Testis (tissue), 2 donors: ENCODE measurements at regions not wholly inside any gene's neighbourhood (a gene's known extent, or its start where the extent isn't known, plus 50 kb on each side); places are given as distances from the start of the nearest gene placed in this dataset.

Experiments
- DNase-seq: peaks from one replicate; pipeline ENCODE4 v3.0.0-alpha.2; 2019
- H3K27ac ChIP-seq, 2 donors: fragments of 200-600 bp; sonication (generic); one replicate each; pipeline ENCODE4 v1.5.1; 2019
- H3K27me3 ChIP-seq: fragments of 200-600 bp; sonication (generic); one replicate; pipeline ENCODE4 v1.5.1; 2019
- H3K36me3 ChIP-seq: fragments of 200-600 bp; sonication (generic); one replicate; pipeline ENCODE4 v1.5.1; 2017; ENCODE audit warnings: low read depth; ENCODE audit errors: missing control alignments
- H3K4me1 ChIP-seq: fragments of 200-600 bp; sonication (generic); one replicate; pipeline ENCODE4 v1.5.1; 2019
- H3K4me3 ChIP-seq, 2 donors: fragments of 200-600 bp; sonication (generic); one replicate each; pipeline ENCODE4 v1.5.1; 2017 to 2019
- H3K9me3 ChIP-seq: fragments of 200-600 bp; sonication (generic); one replicate; pipeline ENCODE4 v1.5.1; 2017
- POLR2A ChIP-seq: fragments of 450-650 bp; IDR thresholded peaks from one replicate; pipeline ENCODE4 v1.6.1; 2017; ENCODE audit warnings: antibody characterized with exemption, mild to moderate bottlenecking, moderate library complexity
- WGBS, 2 donors: methylation state at CpG; one replicate each; pipeline ENCODE4 v1.1.5; 2018; 5-methylcytosine and 5-hydroxymethylcytosine counted together
- intact Hi-C: fragments of 100-400 bp; cut with DNase I; formaldehyde crosslinking; loops from one replicate; pipeline ENCODE4 v1.15.1; 2023; ENCODE audit warnings: low total_unique reads
- TF ChIP-seq, protein P1 (sequence below), 3 experiments: fragments of 450-650 bp in 2 of 3; fragments of 200-600 bp in 1 of 3; sonication (generic) in 1 of 3; IDR thresholded peaks; one replicate each; pipeline ENCODE4 v1.5.1; 2016 to 2019; ENCODE audit warnings: antibody characterized with exemption in 3 of 3, mild to moderate bottlenecking in 2 of 3, moderate library complexity in 1 of 3

DNA sequence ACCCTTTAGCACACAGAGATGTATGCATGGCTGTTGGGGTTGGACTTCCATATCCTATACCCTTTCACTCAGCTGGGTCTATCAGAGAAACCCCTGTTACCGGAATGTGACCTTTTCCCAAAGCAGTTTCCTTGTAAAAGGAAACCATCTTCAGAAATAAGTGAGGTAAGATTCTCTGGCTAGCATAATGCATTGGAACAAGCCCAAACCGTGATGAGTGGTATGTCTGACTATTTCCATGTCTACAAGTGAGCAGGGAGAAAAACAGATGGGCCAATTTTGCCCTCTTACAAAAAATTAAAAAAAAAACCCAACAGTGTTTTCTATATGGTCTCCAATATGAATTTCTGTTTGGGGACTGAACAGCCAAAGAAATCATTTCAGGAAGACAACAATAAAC lies 283.9 kb downstream of the SMARCA1 start:
- H3K27me3 ChIP-seq: no peaks in the 10 kb centered on the region
- no peaks in the 10 kb centered on the region for H3K36me3 ChIP-seq
- WGBS, 2 donors: 80 to 85% methylated on average over 2 of the region's 2 CpGs
- H3K9me3 ChIP-seq: no peaks in the 10 kb centered on the region
- no peaks in the 10 kb centered on the region for H3K4me1 ChIP-seq
- TF ChIP-seq POLR2A: no peak
- H3K27ac ChIP-seq: no peak overlapping the region
- no peak for DNase-seq
- no peak overlapping the region for H3K4me3 ChIP-seq
- intact Hi-C loops: no loop called here

DNA sequence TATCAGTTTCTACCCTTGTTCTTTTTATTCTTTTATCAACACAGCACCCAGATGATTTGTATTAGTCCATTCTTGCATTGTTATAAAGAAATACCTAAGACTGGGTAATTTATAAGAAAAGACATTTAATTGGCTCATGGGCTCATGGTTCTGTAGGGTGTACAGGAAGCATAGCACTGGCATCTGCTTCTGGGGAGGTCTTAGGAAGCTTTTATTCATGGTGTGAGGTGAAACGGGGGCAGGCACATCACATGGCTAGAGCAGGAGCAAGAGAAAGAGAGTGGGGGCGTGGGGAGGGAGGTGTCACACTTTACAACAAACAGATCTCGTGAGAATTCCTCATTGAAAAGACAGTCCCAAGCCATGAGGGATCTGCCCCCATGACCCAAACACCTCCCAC lies 285.3 kb downstream of the SMARCA1 start:
- H3K27ac ChIP-seq: no peak overlapping the region
- 87 to 90% methylated on average over 3 of the region's 3 CpGs for WGBS, 2 donors
- TF ChIP-seq, protein P1, sequence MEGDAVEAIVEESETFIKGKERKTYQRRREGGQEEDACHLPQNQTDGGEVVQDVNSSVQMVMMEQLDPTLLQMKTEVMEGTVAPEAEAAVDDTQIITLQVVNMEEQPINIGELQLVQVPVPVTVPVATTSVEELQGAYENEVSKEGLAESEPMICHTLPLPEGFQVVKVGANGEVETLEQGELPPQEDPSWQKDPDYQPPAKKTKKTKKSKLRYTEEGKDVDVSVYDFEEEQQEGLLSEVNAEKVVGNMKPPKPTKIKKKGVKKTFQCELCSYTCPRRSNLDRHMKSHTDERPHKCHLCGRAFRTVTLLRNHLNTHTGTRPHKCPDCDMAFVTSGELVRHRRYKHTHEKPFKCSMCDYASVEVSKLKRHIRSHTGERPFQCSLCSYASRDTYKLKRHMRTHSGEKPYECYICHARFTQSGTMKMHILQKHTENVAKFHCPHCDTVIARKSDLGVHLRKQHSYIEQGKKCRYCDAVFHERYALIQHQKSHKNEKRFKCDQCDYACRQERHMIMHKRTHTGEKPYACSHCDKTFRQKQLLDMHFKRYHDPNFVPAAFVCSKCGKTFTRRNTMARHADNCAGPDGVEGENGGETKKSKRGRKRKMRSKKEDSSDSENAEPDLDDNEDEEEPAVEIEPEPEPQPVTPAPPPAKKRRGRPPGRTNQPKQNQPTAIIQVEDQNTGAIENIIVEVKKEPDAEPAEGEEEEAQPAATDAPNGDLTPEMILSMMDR (IDR thresholded peaks at IDR 0.05): no peak
- TF ChIP-seq POLR2A: no peak
- H3K9me3 ChIP-seq: no peaks in the 10 kb centered on the region
- no peaks in the 10 kb centered on the region for H3K27me3 ChIP-seq
- H3K4me1 ChIP-seq: no peaks in the 10 kb centered on the region
- no peaks in the 10 kb centered on the region for H3K36me3 ChIP-seq
- no peak overlapping the region for H3K4me3 ChIP-seq
- intact Hi-C loops: no loop called here
- no peak for DNase-seq

DNA sequence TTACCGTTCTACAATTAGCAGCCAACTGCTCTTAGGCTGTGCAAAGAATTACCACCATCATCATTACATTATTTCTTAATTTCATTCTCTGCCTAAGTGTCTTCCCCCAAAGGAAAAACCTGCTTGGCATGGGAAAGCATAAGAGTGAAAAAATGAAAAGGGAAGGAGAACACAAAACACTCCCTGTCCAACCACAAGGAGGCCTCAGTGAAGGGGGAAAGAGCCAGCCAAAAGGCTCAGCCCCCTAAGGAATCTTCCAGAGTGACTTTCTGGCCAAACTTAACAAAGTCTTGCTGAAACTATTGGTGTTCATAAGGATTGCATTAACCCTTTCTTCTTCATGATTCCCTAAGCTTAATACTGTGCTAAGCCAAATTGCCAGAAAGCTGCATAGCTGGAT lies 287.4 kb downstream of the SMARCA1 start:
- H3K4me3 ChIP-seq: no peak overlapping the region
- H3K27ac ChIP-seq: no peak overlapping the region
- intact Hi-C loops: no loop called here
- TF ChIP-seq, protein P1 (IDR thresholded peaks at IDR 0.05): no peak
- no peak for TF ChIP-seq POLR2A
- no peaks in the 10 kb centered on the region for H3K27me3 ChIP-seq
- WGBS, 2 donors: 50 to 59% methylated on average over 1 of the region's 1 CpG
- no peaks in the 10 kb centered on the region for H3K36me3 ChIP-seq
- no peaks in the 10 kb centered on the region for H3K9me3 ChIP-seq
- no peaks in the 10 kb centered on the region for H3K4me1 ChIP-seq
- no peak for DNase-seq

DNA sequence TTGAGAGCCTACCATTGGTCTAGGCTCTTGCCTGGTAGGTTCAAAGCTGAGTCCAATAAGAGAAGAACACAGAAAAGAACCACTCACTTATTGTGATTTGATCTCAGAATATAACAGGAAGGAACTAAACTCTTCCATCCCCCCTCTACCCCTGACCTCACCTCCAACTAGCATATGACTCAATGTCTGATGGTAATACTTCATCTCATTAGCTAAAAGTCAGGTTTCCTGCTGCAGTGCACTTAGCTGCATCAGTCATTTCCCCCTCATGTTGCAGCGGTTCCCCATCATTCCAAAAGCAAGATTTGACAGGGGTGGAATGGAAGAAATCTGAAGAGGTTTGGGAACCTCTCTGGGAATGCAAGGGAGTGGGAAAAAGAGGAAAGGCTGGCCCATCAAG lies 289.5 kb downstream of the SMARCA1 start:
- no peaks in the 10 kb centered on the region for H3K9me3 ChIP-seq
- TF ChIP-seq, protein P1 (IDR thresholded peaks at IDR 0.05): no peak
- no peak for TF ChIP-seq POLR2A
- no peaks in the 10 kb centered on the region for H3K4me1 ChIP-seq
- no peak overlapping the region for H3K27ac ChIP-seq
- DNase-seq: no peak
- 82 to 86% methylated on average over 1 of the region's 1 CpG for WGBS, 2 donors
- no peak overlapping the region for H3K4me3 ChIP-seq
- no peaks in the 10 kb centered on the region for H3K27me3 ChIP-seq
- intact Hi-C loops: no loop called here
- no peaks in the 10 kb centered on the region for H3K36me3 ChIP-seq

DNA sequence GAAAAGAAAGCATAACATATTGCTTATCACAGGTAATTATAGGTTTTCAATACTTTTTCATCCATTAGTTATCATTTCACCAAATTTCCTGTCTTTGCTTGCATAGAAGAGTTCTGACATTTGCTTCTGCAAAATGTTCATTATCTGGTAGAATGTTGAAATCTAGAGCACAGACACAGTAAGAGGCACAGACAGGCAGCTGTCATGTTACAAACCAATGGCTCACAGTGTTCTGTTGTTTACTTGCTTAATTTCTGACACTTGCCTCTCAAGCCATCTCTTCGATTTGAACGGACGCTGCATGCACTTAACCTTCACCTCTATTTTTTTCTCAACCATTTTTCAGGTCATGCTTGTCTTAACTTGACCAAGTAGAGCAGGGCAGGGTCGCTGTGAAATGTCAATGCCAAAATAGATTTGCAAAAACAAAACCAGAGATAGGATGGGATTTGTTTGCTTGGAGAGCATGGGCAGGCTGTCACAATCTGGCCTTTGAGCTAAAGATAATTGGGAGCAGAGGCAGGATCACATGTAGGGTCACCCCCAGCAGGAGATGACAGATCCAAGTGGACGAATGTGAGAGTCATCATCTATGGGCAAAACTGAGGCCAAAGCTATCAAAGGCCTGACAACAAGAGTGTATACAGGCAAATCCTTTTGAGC lies 292.3 kb downstream of the SMARCA1 start:
- Histone ChIP-seq H3K27me3 (no peaks in the 10 kb centered on the region), H3K4me3 (no peak overlapping the region), H3K4me1 (no peaks in the 10 kb centered on the region), H3K27ac (no peak overlapping the region), H3K36me3 (no peaks in the 10 kb centered on the region), H3K9me3 (no peaks in the 10 kb centered on the region)
- no peak for TF ChIP-seq POLR2A
- TF ChIP-seq, protein P1 (IDR thresholded peaks at IDR 0.05): no peak
- WGBS, 2 donors: 56 to 58% methylated on average over 4 to 5 of the region's 5 CpGs
- DNase-seq: no peak
- intact Hi-C loops: no loop called here
